DMS53 (cell line): ENCODE measurements at regions not wholly inside any gene's neighbourhood (a gene's known extent, or its start where the extent isn't known, plus 50 kb on each side); places are given as distances from the start of the nearest gene placed in this dataset.

ENCODE experiments used
- DNase-seq: peaks from one replicate; lab custom pipeline; 2025; lab: John Stamatoyannopoulos, UW

DNA sequence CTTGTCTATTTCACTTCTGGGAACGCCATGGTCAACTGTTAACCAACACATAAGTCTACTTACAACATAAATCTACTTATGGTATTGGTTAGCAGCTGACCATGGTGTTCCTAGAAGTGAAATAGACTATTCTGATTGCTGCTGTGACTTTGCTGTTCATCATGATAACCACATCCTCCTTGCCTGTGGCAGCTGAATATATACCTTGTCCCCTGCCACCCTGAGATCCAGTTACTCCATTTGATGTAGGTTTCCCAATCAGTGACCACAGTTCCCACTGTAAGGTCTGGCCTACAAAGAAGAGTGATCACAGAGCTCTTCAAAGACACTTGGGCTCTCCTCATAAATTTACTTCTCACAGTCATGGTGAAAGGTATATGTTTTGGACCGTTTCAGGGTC lies 66.8 kb upstream of the ALDH1A3 start:
- no peak for DNase-seq

DNA sequence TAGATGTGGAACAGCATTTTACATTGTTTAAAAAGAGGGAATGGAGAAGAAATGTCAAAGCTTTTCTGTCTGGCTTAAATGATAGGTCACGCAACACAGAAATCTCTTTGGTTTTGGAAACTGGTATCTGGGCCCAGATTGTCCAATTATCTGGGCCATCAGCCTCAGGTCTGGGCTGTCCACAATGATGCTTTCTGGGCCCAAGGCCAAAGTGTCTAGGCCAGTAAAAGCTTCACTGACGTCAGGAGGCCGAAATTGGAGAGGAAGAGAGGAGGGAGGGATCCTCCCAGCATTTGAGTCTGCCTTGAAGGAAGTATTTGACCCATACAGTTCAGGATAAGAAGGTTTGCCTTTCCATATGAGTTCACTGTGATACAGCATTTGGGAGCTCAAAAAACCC lies 60.7 kb upstream of the ALDH1A3 start:
- DNase-seq, result no peak

DNA sequence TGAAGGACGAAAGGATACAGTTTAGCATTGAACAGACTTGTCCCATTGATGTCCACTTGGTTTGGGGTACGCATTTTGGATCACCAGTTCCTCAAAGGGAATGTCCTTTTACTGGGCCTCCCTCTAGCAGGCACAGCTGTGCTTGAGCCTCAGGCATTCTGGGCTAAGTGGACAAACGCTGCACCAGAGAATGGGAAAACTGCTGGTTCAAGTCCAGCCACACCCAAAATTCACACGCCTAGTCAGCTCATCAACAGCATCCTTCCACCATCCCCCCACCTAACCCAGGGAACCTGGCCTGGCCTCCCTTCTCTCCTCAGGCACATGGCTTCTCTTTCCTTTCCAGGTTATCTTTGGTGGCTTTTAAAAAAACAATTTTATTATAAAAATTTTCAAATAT lies 59.1 kb upstream of the ALDH1A3 start:
- no peak for DNase-seq

DNA sequence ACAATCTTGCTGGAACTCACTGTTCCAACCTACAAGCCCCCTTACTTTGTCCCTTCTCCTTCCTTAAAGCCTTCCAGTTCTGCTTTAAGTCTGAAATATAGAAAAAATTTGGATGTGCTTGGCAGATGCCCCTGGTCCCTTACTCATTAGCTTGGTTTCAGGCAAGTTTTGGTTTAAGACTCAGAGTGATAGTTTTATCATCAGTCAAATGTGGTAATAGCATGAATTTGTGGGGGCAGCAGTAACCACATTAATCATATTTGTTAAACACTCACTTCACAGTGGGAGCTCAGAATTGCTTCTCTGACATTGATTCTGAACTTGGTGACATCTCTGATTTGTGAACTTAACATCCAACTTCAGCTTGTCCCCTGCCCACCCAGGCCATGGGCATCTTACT lies 58.3 kb upstream of the ALDH1A3 start:
- no peak for DNase-seq

DNA sequence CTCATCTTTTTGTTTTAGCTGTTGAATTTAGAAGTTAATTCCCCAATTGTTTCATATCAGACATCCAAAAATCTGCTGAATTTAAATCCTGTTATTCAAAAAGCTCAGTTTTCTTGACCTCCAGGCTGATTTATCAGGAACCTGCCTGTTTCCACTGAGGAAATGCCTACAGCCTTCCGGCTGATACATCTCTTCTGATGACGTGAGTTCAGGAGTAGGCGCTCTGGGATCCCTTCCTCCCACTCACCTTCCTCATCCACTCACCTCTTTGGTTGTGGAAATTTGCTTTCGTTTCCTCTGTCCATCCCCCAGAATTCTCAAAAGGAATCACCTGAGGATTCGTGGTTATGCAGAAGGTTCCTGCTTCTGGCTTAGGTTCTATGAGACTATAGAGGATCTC lies 55.4 kb upstream of the ALDH1A3 start:
- DNase-seq, result no peak

DNA sequence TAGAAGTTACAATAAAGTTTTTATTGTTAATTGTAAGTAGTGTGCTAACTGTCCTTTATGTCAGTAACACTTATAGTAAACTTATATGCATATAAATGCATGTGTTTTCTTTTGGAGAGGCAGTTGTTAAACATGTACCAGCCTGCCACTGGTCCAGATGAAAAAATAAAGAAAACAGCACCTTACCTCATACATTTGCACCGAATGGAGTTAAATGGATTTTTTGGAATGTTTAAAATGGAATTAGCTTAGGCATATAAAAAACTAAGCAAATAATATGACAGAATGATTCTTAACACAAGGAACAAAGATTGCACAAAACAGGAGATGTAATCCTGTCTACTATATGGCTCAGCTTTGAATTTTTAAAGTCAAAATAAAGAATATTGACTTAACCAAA lies 50.2 kb upstream of the ALDH1A3 start:
- no peak for DNase-seq
